ENCODE measurements at regions not wholly inside any gene's neighbourhood (a gene's known extent, or its start where the extent isn't known, plus 50 kb on each side); places are given as distances from the start of the nearest gene placed in this dataset.
"Not testable (repeated sequence)": the region's sequence is repeated elsewhere in the genome, so short reads cannot be mapped to it uniquely, and the experiment has no call there.

GRCh38 chr16:86349338-86349900 lies 160.9 kb upstream of the FOXF1 start:
- no peak for ATAC-seq
- H3K27ac ChIP-seq, result no peak overlapping the region
- no peak for DNase-seq
- H3K9me3 ChIP-seq, result no peaks in the 10 kb centered on the region
- no peaks in the 10 kb centered on the region for H3K27me3 ChIP-seq
- intact Hi-C loops (cut with DNase I), result no loop called here
- TF ChIP-seq CTCF (IDR thresholded peaks at IDR 0.05) (no peak), POLR2A (IDR thresholded peaks at IDR 0.05) (no peak)
- no peaks in the 10 kb centered on the region for H3K4me1 ChIP-seq
- WGBS (ENCODE audit: insufficient coverage, low coverage, low lambda C conversion rate, missing lambda C conversion rate), result 52% methylated on average over 4 of the region's 5 CpGs
- H3K36me3 ChIP-seq, result no peaks in the 10 kb centered on the region
- H3K4me3 ChIP-seq, result no peak overlapping the region

- no peaks in the 10 kb centered on the region for H3K9me3 ChIP-seq
- H3K4me3 ChIP-seq, result no peak overlapping the region
- WGBS (ENCODE audit: insufficient coverage, low coverage, low lambda C conversion rate, missing lambda C conversion rate), result 31% methylated on average over 5 of the region's 5 CpGs
- no peak overlapping the region for H3K27ac ChIP-seq
- no peaks in the 10 kb centered on the region for H3K27me3 ChIP-seq
- no peak for TF ChIP-seq POLR2A (IDR thresholded peaks at IDR 0.05)
- no peak for TF ChIP-seq CTCF (IDR thresholded peaks at IDR 0.05)
- DNase-seq (no peak), ATAC-seq (no peak)
- H3K4me1 ChIP-seq, result no peaks in the 10 kb centered on the region
- intact Hi-C loops (cut with DNase I), result no loop called here
- no peaks in the 10 kb centered on the region for H3K36me3 ChIP-seq
Observed at GRCh38 chr16:86350289-86350688, 160.0 kb upstream of the FOXF1 start.

- Histone ChIP-seq H3K4me1 (no peaks in the 10 kb centered on the region), H3K9me3 (no peaks in the 10 kb centered on the region), H3K27me3 (no peaks in the 10 kb centered on the region), H3K27ac (no peak overlapping the region), H3K36me3 (no peaks in the 10 kb centered on the region), H3K4me3 (no peak overlapping the region)
- ATAC-seq (peak in 1 of 4 donors; percentile 10), DNase-seq (no peak)
- WGBS (ENCODE audit: insufficient coverage, low coverage, low lambda C conversion rate, missing lambda C conversion rate), result 49% methylated on average over 18 of the region's 20 CpGs
- intact Hi-C loops (cut with DNase I), result no loop called here
- no peak for TF ChIP-seq POLR2A (IDR thresholded peaks at IDR 0.05)
- no peak for TF ChIP-seq CTCF (IDR thresholded peaks at IDR 0.05)
Observed at GRCh38 chr16:86351041-86351784, 159.1 kb upstream of the FOXF1 start.

- DNase-seq; H3K36me3 ChIP-seq; H3K4me3 ChIP-seq; H3K4me1 ChIP-seq; intact Hi-C loops (cut with DNase I); H3K27ac ChIP-seq; H3K9me3 ChIP-seq; H3K27me3 ChIP-seq: not testable (repeated sequence)
- ATAC-seq, result peak in 2 of 4 donors; percentile 26 to 46
- 17% methylated on average over 4 of the region's 10 CpGs for WGBS (ENCODE audit: insufficient coverage, low coverage, low lambda C conversion rate, missing lambda C conversion rate)
Observed at GRCh38 chr16:86351785-86352139, 158.6 kb upstream of the FOXF1 start.

GRCh38 chr16:86353148-86353547 lies 157.2 kb upstream of the FOXF1 start:
- Histone ChIP-seq H3K27ac (no peak overlapping the region), H3K9me3 (no peaks in the 10 kb centered on the region), H3K27me3 (no peaks in the 10 kb centered on the region), H3K4me1 (no peaks in the 10 kb centered on the region), H3K36me3 (no peaks in the 10 kb centered on the region), H3K4me3 (no peak overlapping the region)
- no peak for ATAC-seq
- 63% methylated on average over 7 of the region's 11 CpGs for WGBS (ENCODE audit: insufficient coverage, low coverage, low lambda C conversion rate, missing lambda C conversion rate)
- intact Hi-C loops (cut with DNase I), result no loop called here
- TF ChIP-seq CTCF (IDR thresholded peaks at IDR 0.05) (no peak), POLR2A (IDR thresholded peaks at IDR 0.05) (no peak)
- DNase-seq, result no peak
